Neural progenitor cell (in vitro differentiated cells): ENCODE measurements at regions not wholly inside any gene's neighbourhood (a gene's known extent, or its start where the extent isn't known, plus 50 kb on each side); places are given as distances from the start of the nearest gene placed in this dataset.

Experiments
- EZH2 ChIP-seq: fragments of 200-600 bp; sonication (generic); IDR thresholded peaks from 2 replicates; pipeline ENCODE4 v1.6.1; 2017; ENCODE audit warnings: antibody characterized with exemption, mild to moderate bottlenecking, moderate library complexity
- EZH2phosphoT487 ChIP-seq: fragments of 200-600 bp; sonication (generic); IDR thresholded peaks from 2 replicates; pipeline ENCODE4 v1.6.1; 2017; ENCODE audit warnings: antibody characterized with exemption
- TF ChIP-seq, protein P1 (sequence below): fragments of 200-600 bp; sonication (generic); IDR thresholded peaks from 2 replicates; pipeline ENCODE4 v1.5.1; 2017; ENCODE audit warnings: antibody characterized with exemption, mild to moderate bottlenecking

DNA sequence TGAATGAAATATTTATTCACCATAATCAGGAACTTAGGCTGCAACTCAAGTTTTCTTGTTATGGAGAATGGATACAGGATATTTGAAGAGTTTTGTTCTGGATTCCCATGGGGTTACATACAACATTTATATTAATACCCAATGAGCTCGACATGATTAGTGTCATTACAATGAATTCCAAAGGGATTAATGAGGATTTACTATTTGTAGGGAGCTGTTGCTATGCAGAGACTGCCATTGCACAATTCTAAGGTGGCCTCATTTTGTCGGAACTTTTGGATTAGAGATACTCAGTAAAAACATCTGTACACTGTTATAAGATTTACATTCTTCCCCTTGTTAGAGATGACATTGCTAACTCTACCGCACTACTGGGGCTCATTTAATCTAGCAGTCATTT, 586.8 kb upstream of the MAP3K7 start:
- TF ChIP-seq, protein P1, sequence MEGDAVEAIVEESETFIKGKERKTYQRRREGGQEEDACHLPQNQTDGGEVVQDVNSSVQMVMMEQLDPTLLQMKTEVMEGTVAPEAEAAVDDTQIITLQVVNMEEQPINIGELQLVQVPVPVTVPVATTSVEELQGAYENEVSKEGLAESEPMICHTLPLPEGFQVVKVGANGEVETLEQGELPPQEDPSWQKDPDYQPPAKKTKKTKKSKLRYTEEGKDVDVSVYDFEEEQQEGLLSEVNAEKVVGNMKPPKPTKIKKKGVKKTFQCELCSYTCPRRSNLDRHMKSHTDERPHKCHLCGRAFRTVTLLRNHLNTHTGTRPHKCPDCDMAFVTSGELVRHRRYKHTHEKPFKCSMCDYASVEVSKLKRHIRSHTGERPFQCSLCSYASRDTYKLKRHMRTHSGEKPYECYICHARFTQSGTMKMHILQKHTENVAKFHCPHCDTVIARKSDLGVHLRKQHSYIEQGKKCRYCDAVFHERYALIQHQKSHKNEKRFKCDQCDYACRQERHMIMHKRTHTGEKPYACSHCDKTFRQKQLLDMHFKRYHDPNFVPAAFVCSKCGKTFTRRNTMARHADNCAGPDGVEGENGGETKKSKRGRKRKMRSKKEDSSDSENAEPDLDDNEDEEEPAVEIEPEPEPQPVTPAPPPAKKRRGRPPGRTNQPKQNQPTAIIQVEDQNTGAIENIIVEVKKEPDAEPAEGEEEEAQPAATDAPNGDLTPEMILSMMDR, result no peak
- TF ChIP-seq EZH2, result no peak
- no peak for TF ChIP-seq EZH2phosphoT487
